ENCODE measurements at regions not wholly inside any gene's neighbourhood (a gene's known extent, or its start where the extent isn't known, plus 50 kb on each side); places are given as distances from the start of the nearest gene placed in this dataset.

DNA sequence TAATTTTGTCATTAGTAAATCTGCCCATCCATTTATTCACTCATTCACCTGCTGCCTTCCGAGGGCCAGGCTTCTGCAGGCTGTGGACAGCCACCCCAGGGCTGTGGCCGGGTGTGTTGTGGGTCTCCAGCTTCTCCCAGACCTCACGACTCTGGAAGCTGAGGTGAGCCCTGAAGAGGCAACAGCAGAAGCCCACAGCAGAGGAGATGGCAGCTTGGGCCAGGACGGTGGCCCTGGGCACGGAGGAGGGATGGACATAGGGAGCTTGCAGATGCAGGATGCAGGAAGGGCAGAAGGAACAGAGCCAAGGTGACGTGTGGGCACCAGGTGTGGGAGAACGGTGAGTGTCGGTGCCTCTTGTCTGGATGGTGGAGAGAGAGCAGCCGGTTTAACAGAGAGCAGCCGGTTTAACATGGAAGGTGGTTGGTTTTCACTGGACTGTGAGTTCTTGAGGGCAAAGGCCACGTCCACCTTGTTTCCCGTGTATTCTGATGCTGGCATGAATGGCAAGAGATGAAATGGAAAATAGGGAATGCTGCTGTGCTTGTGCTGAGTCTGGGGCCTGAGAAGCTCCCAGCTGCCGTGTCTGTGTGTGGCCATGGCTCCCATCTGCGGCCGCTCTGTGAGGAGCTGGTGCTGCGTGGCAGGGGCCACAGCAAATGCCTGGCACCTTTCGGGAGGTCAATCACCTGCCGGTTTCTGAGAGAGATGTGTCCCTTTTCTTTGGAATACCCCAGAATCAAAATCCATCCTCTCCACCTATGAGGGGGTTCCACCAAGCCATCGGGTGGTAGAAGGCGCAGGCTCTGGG, 669.9 kb downstream of the BRD1 start:
- Mint-ChIP-seq H3K4me3 (no peak overlapping the region), H3K36me3 (ENCODE audit: low read depth) (no peaks in the 10 kb centered on the region), H3K4me1 (peaks cover under 1% of the 10 kb centered on the region), H3K27me3 (ENCODE audit: low read depth) (no peaks in the 10 kb centered on the region), H3K9me3 (no peaks in the 10 kb centered on the region), H3K27ac (ENCODE audit: unreplicated experiment) (no peak overlapping the region)
- no peak for DNase-seq (ENCODE audit: low read depth, low spot score)
- TF ChIP-seq, protein P1, sequence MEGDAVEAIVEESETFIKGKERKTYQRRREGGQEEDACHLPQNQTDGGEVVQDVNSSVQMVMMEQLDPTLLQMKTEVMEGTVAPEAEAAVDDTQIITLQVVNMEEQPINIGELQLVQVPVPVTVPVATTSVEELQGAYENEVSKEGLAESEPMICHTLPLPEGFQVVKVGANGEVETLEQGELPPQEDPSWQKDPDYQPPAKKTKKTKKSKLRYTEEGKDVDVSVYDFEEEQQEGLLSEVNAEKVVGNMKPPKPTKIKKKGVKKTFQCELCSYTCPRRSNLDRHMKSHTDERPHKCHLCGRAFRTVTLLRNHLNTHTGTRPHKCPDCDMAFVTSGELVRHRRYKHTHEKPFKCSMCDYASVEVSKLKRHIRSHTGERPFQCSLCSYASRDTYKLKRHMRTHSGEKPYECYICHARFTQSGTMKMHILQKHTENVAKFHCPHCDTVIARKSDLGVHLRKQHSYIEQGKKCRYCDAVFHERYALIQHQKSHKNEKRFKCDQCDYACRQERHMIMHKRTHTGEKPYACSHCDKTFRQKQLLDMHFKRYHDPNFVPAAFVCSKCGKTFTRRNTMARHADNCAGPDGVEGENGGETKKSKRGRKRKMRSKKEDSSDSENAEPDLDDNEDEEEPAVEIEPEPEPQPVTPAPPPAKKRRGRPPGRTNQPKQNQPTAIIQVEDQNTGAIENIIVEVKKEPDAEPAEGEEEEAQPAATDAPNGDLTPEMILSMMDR (conservative IDR thresholded peaks at IDR 0.05): no peak

DNA sequence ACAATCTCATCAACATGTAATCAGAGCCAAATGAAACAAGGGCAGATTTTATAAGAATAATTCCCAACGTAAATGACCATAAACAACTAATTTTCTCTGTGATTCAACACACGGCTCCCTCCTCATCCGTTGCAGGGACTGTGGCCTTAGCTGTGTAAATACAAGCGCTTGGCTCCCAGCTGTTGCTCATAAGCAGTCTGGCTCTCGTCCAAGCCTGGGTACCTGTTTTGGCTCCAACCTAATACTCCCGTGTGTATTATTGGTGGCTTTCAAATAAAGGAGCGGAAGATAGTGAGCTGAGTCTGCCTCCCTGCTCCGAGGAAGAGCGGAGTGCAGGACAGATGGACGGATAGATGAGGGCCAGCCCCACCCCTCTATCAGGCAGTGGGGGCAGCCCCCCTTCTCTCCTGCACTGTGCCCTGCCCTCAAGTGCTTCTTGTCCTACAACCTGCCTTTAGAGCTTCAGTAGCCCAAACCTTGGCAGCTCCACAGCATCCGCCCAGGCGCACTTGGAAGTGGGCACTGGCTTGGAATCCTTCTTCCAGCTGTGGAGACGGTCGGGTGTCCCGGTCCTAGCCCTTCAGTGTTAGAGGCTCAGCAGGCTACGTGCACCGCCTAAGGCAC, 670.9 kb downstream of the BRD1 start:
- no peak for DNase-seq (ENCODE audit: low read depth, low spot score)

DNA sequence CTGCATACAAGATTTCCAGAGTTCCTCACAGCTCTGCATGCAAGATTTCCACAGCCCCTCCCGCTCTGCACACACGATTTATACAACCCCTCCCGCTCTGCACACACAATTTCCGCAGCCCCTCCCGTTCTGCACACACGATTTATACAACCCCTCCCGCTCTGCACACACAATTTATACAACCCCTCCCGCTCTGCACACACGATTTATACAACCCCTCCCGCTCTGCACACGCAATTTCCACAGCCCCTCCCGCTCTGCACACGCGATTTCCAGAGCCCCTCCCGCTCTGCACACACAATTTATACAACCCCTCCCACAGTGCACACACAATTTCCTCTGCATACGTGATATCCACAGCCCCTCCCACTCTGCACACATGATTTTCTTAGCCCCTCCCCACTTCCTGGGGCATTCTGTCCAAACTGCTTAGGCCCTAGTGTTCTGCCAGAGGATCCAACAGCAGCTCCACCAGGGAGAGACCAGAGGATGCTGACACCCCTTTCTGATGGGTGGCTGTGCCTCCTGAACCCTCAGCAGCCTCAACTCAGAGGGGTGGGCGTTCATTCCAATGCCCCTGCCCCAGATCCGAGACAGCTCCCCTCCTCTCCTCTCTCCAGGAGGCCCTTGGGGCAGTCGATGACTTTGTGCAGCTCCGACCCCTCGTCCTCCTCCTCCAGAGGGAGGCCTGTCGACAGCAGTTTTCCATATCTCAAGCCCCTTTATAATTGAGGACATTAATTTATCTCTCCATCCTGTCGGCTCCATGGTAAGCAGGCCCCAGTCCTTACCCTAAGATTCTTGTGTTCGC, 671.7 kb downstream of the BRD1 start:
- H3K9me3 Mint-ChIP-seq: no peaks in the 10 kb centered on the region
- DNase-seq (ENCODE audit: low read depth, low spot score): no peak
- no peak overlapping the region for H3K27ac Mint-ChIP-seq (ENCODE audit: unreplicated experiment)
- H3K27me3 Mint-ChIP-seq (ENCODE audit: low read depth): no peaks in the 10 kb centered on the region
- TF ChIP-seq, protein P1 (conservative IDR thresholded peaks at IDR 0.05): no peak
- H3K4me1 Mint-ChIP-seq: peaks cover 15% of the 10 kb centered on the region
- no peaks in the 10 kb centered on the region for H3K36me3 Mint-ChIP-seq (ENCODE audit: low read depth)
- H3K4me3 Mint-ChIP-seq: no peak overlapping the region

More for the DNA sequence above, 670.9 kb downstream of the BRD1 start:
- Mint-ChIP-seq H3K27ac (ENCODE audit: unreplicated experiment) (peak overlapping the region; percentile 14), H3K4me1 (peaks cover 9% of the 10 kb centered on the region), H3K27me3 (ENCODE audit: low read depth) (no peaks in the 10 kb centered on the region), H3K9me3 (no peaks in the 10 kb centered on the region), H3K36me3 (ENCODE audit: low read depth) (no peaks in the 10 kb centered on the region), H3K4me3 (no peak overlapping the region)
- TF ChIP-seq, protein P1 (conservative IDR thresholded peaks at IDR 0.05): no peak

DNA sequence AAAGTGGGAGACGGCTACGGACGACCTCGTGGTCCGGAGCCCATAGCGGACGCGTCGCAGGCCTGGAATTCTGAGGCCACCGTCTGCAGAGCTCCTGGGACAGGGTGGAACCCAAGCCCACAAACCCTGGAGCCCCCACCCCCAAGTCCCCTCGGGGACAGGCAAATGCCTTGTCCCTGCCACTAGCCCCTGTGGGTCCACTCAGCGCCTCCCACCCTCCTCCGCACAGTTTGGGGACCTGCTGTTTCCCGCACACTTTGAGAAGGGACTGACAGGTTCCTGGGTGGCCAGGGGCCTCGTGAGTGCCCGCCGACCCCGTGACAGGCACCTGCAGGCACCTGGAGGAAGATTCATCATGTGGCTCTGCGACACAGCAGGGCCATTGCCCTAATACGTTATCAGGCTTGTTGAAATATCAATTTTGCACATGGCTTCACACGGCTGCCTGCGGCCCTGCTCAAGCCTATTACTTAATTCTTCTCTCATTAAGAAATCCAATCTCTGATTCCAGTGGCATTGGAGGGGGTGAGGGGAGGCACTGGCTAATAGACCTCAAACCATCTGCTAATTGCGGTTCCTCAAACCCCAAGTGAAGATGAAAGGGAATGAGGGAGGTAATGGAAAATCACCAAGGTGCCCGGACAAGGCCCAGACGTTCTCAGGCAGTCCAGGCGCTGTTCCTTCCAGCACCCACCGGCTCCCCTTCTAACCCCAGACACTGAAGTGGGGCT, 672.5 kb downstream of the BRD1 start:
- Mint-ChIP-seq H3K27ac (ENCODE audit: unreplicated experiment) (no peak overlapping the region), H3K27me3 (ENCODE audit: low read depth) (no peaks in the 10 kb centered on the region), H3K4me3 (no peak overlapping the region), H3K36me3 (ENCODE audit: low read depth) (no peaks in the 10 kb centered on the region), H3K4me1 (peaks cover 15% of the 10 kb centered on the region), H3K9me3 (no peaks in the 10 kb centered on the region)
- TF ChIP-seq, protein P1 (conservative IDR thresholded peaks at IDR 0.05): no peak
- no peak for DNase-seq (ENCODE audit: low read depth, low spot score)

DNA sequence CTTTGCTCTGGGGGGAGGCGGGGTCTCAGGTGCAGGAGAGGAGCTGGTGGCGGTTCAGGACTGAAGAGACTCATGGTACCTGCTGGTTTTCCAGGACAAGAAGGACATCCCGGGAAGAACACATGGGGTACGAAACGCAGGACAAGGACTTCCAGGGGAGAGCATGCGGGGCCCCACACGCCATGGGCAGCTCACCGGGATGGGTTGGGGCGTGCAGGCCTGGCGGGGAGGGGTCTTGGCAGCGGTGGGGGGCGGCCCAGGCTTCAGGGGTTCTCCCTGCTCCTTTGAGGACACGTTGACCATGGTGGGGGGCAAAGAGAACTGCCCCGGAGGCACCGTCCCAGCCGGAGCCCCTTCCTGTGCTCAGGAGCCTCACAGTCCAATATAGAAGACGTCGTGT, 673.2 kb downstream of the BRD1 start:
- no peak overlapping the region for H3K4me3 Mint-ChIP-seq
- H3K27ac Mint-ChIP-seq (ENCODE audit: unreplicated experiment): no peak overlapping the region
- no peak for DNase-seq (ENCODE audit: low read depth, low spot score)
- TF ChIP-seq, protein P1 (conservative IDR thresholded peaks at IDR 0.05): no peak
- H3K36me3 Mint-ChIP-seq (ENCODE audit: low read depth): no peaks in the 10 kb centered on the region
- H3K9me3 Mint-ChIP-seq: no peaks in the 10 kb centered on the region
- H3K27me3 Mint-ChIP-seq (ENCODE audit: low read depth): no peaks in the 10 kb centered on the region
- H3K4me1 Mint-ChIP-seq: peaks cover 15% of the 10 kb centered on the region

All from neural crest cell (in vitro differentiated cells).